ENCODE measurements at regions not wholly inside any gene's neighbourhood (a gene's known extent, or its start where the extent isn't known, plus 50 kb on each side); places are given as distances from the start of the nearest gene placed in this dataset.

DNA sequence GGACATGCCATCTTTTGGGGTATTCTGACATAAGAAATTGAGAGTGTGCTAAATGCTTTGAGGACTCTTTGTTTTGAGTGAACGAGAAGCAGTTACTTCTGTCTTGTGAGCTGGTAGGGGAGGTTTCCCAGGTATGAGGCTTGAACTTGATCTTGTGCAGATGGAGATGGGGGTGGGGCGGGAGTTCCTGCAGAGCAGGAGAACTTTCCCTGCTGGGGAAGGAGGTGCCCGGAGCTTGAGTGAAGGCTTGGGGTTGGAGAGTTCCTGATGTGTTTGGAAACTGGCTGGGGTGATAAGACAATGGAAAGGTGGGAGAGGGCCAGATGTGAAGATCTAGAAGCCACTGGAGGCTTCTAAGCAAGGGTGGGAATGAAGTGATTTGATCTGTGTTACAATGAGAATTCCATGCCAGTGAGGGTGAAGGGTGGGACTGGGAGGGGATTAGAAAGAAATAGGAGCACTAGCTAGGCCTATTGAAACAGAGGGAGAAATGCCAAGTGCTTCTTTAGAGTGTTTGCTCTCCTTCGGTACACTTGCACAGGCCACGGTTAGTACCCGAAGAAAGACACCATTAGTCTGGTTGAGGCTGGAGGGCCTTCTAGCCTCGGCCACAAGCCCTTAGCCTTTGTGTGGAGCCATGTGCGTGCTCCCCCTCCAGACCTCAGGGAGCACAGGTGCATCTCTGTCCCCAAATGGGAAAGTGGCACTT, 103.5 kb upstream of the STOX2 start:
- TF ChIP-seq, protein P1, sequence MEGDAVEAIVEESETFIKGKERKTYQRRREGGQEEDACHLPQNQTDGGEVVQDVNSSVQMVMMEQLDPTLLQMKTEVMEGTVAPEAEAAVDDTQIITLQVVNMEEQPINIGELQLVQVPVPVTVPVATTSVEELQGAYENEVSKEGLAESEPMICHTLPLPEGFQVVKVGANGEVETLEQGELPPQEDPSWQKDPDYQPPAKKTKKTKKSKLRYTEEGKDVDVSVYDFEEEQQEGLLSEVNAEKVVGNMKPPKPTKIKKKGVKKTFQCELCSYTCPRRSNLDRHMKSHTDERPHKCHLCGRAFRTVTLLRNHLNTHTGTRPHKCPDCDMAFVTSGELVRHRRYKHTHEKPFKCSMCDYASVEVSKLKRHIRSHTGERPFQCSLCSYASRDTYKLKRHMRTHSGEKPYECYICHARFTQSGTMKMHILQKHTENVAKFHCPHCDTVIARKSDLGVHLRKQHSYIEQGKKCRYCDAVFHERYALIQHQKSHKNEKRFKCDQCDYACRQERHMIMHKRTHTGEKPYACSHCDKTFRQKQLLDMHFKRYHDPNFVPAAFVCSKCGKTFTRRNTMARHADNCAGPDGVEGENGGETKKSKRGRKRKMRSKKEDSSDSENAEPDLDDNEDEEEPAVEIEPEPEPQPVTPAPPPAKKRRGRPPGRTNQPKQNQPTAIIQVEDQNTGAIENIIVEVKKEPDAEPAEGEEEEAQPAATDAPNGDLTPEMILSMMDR (IDR thresholded peaks at IDR 0.05 in 4 of 5, conservative IDR thresholded peaks at IDR 0.05 in 1 of 5) = no peak
- TF ChIP-seq POLR2A (IDR thresholded peaks at IDR 0.05) = no peak
